NCI-H1105 (cell line): ENCODE measurements at regions not wholly inside any gene's neighbourhood (a gene's known extent, or its start where the extent isn't known, plus 50 kb on each side); places are given as distances from the start of the nearest gene placed in this dataset.

Source experiments
- DNase-seq: peaks from one replicate; lab custom pipeline; 2025; lab: John Stamatoyannopoulos, UW

- DNase-seq = peak; percentile 49
Measured at GRCh38 chr3:53949541-53949940, 57.9 kb upstream of the SELENOK start.

DNA sequence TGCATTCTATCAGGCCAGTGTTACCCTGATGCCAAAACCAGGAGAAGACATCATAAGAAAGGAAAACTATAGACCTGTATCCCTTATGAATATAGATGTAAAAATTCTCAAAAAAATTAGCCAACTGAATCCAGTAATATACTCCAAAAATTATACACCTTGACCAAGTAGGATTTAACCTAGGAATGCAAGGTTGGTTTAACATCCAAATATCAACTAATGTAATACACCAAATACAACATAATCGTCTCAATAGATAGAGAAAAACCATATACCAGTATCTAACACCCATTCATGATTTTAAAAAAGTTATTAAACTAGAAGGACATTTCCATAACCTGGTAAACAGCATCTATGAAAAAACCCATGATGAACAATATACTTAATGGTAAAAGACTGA, 56.5 kb upstream of the SELENOK start:
- DNase-seq = no peak

GRCh38 chr3:53944028-53944427, 52.4 kb upstream of the SELENOK start:
- no peak for DNase-seq

GRCh38 chr3:53941950-53942349, 50.3 kb upstream of the SELENOK start:
- DNase-seq = no peak
